HG03460 (cell line): ENCODE measurements at regions not wholly inside any gene's neighbourhood (a gene's known extent, or its start where the extent isn't known, plus 50 kb on each side); places are given as distances from the start of the nearest gene placed in this dataset.

Source experiments
- ATAC-seq: cut with Tn5 transposase; IDR thresholded peaks from one replicate; pipeline ENCODE4 v1.9.1; 2021; ENCODE audit not compliant: unreplicated experiment

- no peak for ATAC-seq
Observed at GRCh38 chr16:9503251-9503984, 412.0 kb downstream of the HAPSTR1 start.

- ATAC-seq = no peak
Observed at GRCh38 chr16:9508328-9508936, 417.0 kb downstream of the HAPSTR1 start.

GRCh38 chr16:9509663-9510062 lies 418.2 kb downstream of the HAPSTR1 start:
- no peak for ATAC-seq

- no peak for ATAC-seq
Observed at GRCh38 chr16:9511389-9511788, 419.9 kb downstream of the HAPSTR1 start.

GRCh38 chr16:9516444-9516843 lies 425.0 kb downstream of the HAPSTR1 start:
- ATAC-seq = no peak

- no peak for ATAC-seq
Observed at GRCh38 chr16:9518051-9518450, 426.6 kb downstream of the HAPSTR1 start.

- no peak for ATAC-seq
Observed at GRCh38 chr16:9518581-9518980, 427.1 kb downstream of the HAPSTR1 start.

GRCh38 chr16:9521749-9522370 lies 430.4 kb downstream of the HAPSTR1 start:
- no peak for ATAC-seq

GRCh38 chr16:9522614-9523013 lies 431.2 kb downstream of the HAPSTR1 start:
- no peak for ATAC-seq

- ATAC-seq = no peak
Observed at GRCh38 chr16:9523994-9524393, 432.6 kb downstream of the HAPSTR1 start.

- ATAC-seq = no peak
Observed at GRCh38 chr16:9525037-9525436, 433.6 kb downstream of the HAPSTR1 start.

- no peak for ATAC-seq
Observed at GRCh38 chr16:9526791-9527190, 435.3 kb downstream of the HAPSTR1 start.

- ATAC-seq = no peak
Observed at GRCh38 chr16:9527976-9528375, 436.5 kb downstream of the HAPSTR1 start.

GRCh38 chr16:9528511-9529079 lies 437.2 kb downstream of the HAPSTR1 start:
- no peak for ATAC-seq

- ATAC-seq = no peak
Observed at GRCh38 chr16:9533042-9533441, 441.6 kb downstream of the HAPSTR1 start.

GRCh38 chr16:9534759-9535158 lies 443.3 kb downstream of the HAPSTR1 start:
- ATAC-seq = no peak

- no peak for ATAC-seq
Observed at GRCh38 chr16:9536905-9537304, 445.5 kb downstream of the HAPSTR1 start.

- no peak for ATAC-seq
Observed at GRCh38 chr16:9539346-9539745, 447.9 kb downstream of the HAPSTR1 start.

GRCh38 chr16:9541723-9542122 lies 450.3 kb downstream of the HAPSTR1 start:
- ATAC-seq = no peak

- no peak for ATAC-seq
Observed at GRCh38 chr16:9542165-9542755, 450.8 kb downstream of the HAPSTR1 start.
